NCI-H226 (cell line): ENCODE measurements at regions not wholly inside any gene's neighbourhood (a gene's known extent, or its start where the extent isn't known, plus 50 kb on each side); places are given as distances from the start of the nearest gene placed in this dataset.

Experiments
- DNase-seq: peaks from one replicate; pipeline ENCODE4 v3.0.0-alpha.2; 2015

- DNase-seq: no peak
Measured at GRCh38 chr2:14565666-14566065, 66.9 kb upstream of the LRATD1 start.

- DNase-seq: no peak
Measured at GRCh38 chr2:14567561-14567960, 65.0 kb upstream of the LRATD1 start.

- DNase-seq: no peak
Measured at GRCh38 chr2:14569294-14569693, 63.2 kb upstream of the LRATD1 start.

DNA sequence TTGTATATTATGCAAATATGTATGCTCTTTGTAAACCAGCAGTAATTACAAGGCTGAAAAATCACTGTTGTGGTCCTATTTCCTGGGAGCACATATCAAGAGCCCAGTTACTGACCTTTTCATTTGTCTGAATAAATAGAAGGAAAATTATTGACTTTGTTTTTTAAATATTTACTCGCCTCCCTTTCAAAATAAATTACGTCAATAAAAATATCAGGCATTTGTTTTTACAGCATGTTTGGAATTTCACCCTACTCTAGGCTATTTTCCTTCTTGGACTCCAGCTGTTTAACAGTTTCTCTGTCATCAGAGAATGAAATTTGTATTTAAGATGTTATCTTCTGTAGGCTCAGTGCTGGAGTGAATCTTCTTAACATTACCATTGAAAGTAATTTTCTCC is 59.9 kb upstream of the LRATD1 start:
- no peak for DNase-seq

DNA sequence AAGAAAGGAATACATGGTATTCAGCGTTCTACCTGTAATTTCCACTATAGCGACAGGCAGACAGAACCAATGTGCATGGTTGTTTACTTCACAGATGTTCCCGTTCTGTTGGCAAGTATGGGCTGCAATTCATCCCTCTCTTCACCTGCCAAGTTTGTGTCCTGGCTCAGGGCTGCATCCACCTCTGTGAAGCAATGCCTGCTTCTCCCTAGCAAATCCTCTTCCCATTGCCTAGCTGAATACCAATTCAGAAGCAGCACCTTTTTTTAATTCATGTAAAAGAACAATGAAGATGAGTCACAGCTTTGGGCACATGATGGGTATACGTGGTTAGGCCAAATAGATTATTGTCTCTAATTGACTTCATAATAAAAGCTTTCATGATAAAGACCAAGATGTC is 54.7 kb upstream of the LRATD1 start:
- DNase-seq: no peak
